OCI-LY7 (cell line): ENCODE measurements at regions not wholly inside any gene's neighbourhood (a gene's known extent, or its start where the extent isn't known, plus 50 kb on each side); places are given as distances from the start of the nearest gene placed in this dataset.

ENCODE experiments used
- BruUV-seq: library from RNA; stranded (reverse); fragments of 400-500 nt; replicated peaks from 2 replicates; lab custom pipeline; 2021; lab: Mats Ljungman, UMichigan
- CTCF ChIA-PET: fragments of 300-600 bp; sonication (Branson Sonifier 250); formaldehyde crosslinking; loops from one replicate; lab custom pipeline; 2022; ENCODE audit warnings: antibody characterized with exemption; ENCODE audit not compliant: unreplicated experiment; lab: Charles Lee
- POLR2A ChIA-PET: fragments of 300-600 bp; sonication (Branson Sonifier 250); formaldehyde crosslinking; loops from one replicate; lab custom pipeline; 2022; ENCODE audit warnings: antibody characterized with exemption; lab: Charles Lee
- DNase-seq: peaks from one replicate; pipeline ENCODE4 v3.0.0-alpha.2; 2015; ENCODE audit warnings: low spot score
- H2AFZ ChIP-seq: fragments of 200-600 bp; sonication (generic), shearing (Covaris generic); 2 replicates; pipeline ENCODE4 v1.6.1; 2014; ENCODE audit warnings: mild to moderate bottlenecking, antibody characterized with exemption, low read length, moderate library complexity
- H3K27ac ChIP-seq: fragments of 200-600 bp; sonication (generic); 2 replicates; pipeline ENCODE4 v1.5.1; 2014; ENCODE audit warnings: mixed run types, low read depth, mild to moderate bottlenecking, moderate library complexity, low read length, inconsistent platforms; ENCODE audit not compliant: poor library complexity, severe bottlenecking
- H3K36me3 ChIP-seq: fragments of 200-600 bp; sonication (generic); 2 replicates; pipeline ENCODE4 v1.6.1; 2014; ENCODE audit warnings: mild to moderate bottlenecking, antibody characterized with exemption, low read length, moderate library complexity, mixed read lengths; ENCODE audit not compliant: insufficient read depth
- H3K4me1 ChIP-seq: fragments of 200-600 bp; sonication (generic); 2 replicates; pipeline ENCODE4 v1.5.1; 2014; ENCODE audit warnings: mild to moderate bottlenecking, low read length; ENCODE audit not compliant: insufficient read depth, poor library complexity, severe bottlenecking
- H3K4me2 ChIP-seq: fragments of 200-600 bp; sonication (generic); 2 replicates; pipeline ENCODE4 v1.6.1; 2014; ENCODE audit warnings: mild to moderate bottlenecking, low read length
- H3K4me3 ChIP-seq: fragments of 200-600 bp; sonication (generic); 2 replicates; pipeline ENCODE4 v1.5.1; 2014; ENCODE audit warnings: mild to moderate bottlenecking, low read depth, low read length; ENCODE audit not compliant: poor library complexity, severe bottlenecking
- H3K79me2 ChIP-seq: fragments of 200-600 bp; sonication (generic); 2 replicates; pipeline ENCODE4 v1.6.1; 2016; ENCODE audit warnings: low read depth, mild to moderate bottlenecking, low read length, moderate library complexity, mixed read lengths; ENCODE audit not compliant: insufficient read depth
- H3K9me2 ChIP-seq: fragments of 200-600 bp; sonication (generic); 2 replicates; pipeline ENCODE4 v1.6.1; 2016; ENCODE audit warnings: mild to moderate bottlenecking, low read length, mixed read lengths; ENCODE audit not compliant: insufficient read depth
- H3K9me3 ChIP-seq: fragments of 200-600 bp; sonication (generic); 2 replicates; pipeline ENCODE4 v1.6.1; 2014; ENCODE audit warnings: mild to moderate bottlenecking, mixed run types, low read length, mixed read lengths
- H4K20me1 ChIP-seq: fragments of 200-600 bp; sonication (generic); 2 replicates; pipeline ENCODE4 v1.6.1; 2014; ENCODE audit warnings: mild to moderate bottlenecking, antibody characterized with exemption, low read length, moderate library complexity, mixed read lengths; ENCODE audit not compliant: insufficient read depth
- EZH2phosphoT487 ChIP-seq: fragments of 200-600 bp; sonication (generic); IDR thresholded peaks from 2 replicates; pipeline ENCODE4 v1.6.1; 2018; ENCODE audit warnings: low read depth, borderline replicate concordance, mild to moderate bottlenecking, mixed run types, antibody characterized with exemption, low read length, moderate library complexity, mixed read lengths
- intact Hi-C: fragments of 100-400 bp; cut with micrococcal nuclease; formaldehyde crosslinking; loops from one replicate; pipeline ENCODE4 v1.10.0; 2022; ENCODE audit not compliant: unreplicated experiment
- TF ChIP-seq, protein P1 (sequence below): fragments of 200-600 bp; sonication (generic); conservative IDR thresholded peaks from 2 replicates; pipeline ENCODE4 v1.5.1; 2014; ENCODE audit warnings: mild to moderate bottlenecking, antibody characterized with exemption, low read length, moderate library complexity, mixed read lengths

DNA sequence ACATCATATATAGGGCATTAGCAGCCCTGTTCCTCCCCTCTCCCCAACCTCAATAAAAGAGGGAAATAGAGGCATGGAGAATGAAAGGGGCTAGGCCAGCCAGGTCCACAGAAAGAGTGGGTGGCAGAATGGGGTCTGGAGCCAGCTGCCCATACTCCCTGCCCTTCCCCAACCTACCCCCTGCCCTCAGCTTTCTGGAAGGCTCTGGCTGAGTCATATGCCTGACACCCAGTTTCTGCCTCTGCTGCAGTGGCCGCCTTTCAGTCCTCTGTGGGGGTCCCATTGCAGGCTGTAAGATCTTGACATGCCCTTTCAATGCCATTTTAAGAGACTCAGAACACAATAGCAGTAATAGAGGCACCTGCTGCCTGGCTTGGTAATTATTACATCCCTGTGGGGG, 95.7 kb downstream of the LINGO1 start:
- TF ChIP-seq, protein P1, sequence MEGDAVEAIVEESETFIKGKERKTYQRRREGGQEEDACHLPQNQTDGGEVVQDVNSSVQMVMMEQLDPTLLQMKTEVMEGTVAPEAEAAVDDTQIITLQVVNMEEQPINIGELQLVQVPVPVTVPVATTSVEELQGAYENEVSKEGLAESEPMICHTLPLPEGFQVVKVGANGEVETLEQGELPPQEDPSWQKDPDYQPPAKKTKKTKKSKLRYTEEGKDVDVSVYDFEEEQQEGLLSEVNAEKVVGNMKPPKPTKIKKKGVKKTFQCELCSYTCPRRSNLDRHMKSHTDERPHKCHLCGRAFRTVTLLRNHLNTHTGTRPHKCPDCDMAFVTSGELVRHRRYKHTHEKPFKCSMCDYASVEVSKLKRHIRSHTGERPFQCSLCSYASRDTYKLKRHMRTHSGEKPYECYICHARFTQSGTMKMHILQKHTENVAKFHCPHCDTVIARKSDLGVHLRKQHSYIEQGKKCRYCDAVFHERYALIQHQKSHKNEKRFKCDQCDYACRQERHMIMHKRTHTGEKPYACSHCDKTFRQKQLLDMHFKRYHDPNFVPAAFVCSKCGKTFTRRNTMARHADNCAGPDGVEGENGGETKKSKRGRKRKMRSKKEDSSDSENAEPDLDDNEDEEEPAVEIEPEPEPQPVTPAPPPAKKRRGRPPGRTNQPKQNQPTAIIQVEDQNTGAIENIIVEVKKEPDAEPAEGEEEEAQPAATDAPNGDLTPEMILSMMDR, result no peak
- no peak for TF ChIP-seq EZH2phosphoT487
- BruUV-seq, result no TSS peak
- no peak for DNase-seq
- H3K9me2 ChIP-seq, result no peaks in the 10 kb centered on the region
- no peaks in the 10 kb centered on the region for H3K79me2 ChIP-seq
- peak overlapping the region; percentile 93 for H3K27ac ChIP-seq
- no peaks in the 10 kb centered on the region for H4K20me1 ChIP-seq
- peak overlapping the region; percentile 93 for H3K4me2 ChIP-seq
- ChIA-PET CTCF (no interaction called here), POLR2A (interaction anchor here (0.9 to 1.3 kb wide), 3 partner anchors 28 to 587 kb away, joined by 3 to 6 read pairs (median 4); no protein-coding TSS in a partner anchor)
- H2AFZ ChIP-seq, result peak overlapping the region; percentile 91; the same call in 1 of the 2 replicates
- intact Hi-C loops, result no loop called here
- peaks cover 51% of the 10 kb centered on the region for H3K4me1 ChIP-seq
- H3K4me3 ChIP-seq, result peak overlapping the region; percentile 58
- no peaks in the 10 kb centered on the region for H3K9me3 ChIP-seq
- no peaks in the 10 kb centered on the region for H3K36me3 ChIP-seq

DNA sequence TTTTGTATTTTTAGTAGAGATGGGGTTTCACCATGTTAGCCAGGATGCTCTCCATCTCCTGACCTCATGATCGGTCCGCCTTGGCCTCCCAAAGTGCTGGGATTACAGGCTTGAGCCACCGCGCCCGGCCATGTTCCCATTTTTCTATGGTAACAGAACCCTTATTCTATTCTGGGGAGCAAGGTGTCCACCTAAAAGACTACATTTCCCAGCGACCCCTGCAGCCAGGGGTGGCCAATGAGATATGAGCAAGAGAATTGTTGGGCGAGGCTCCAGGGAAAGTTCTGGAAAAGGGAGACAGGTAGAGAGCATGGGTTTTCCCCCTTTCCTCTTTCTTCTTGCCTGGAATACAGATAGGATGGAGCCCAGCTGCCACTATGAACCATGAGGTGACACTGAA, 96.9 kb downstream of the LINGO1 start:
- H3K4me3 ChIP-seq, result no peak overlapping the region
- ChIA-PET POLR2A (interaction anchor here (0.7 to 1.3 kb wide), 2 partner anchors 349 to 469 kb away, joined by 4 read pairs; no protein-coding TSS in a partner anchor), CTCF (interaction anchor here (0.9 kb wide), 1 partner anchor 14 kb away, joined by 3 read pairs; no protein-coding TSS in a partner anchor)
- H3K36me3 ChIP-seq, result no peaks in the 10 kb centered on the region
- H4K20me1 ChIP-seq, result no peaks in the 10 kb centered on the region
- TF ChIP-seq, protein P1, result no peak
- TF ChIP-seq EZH2phosphoT487, result no peak
- H3K27ac ChIP-seq, result no peak overlapping the region
- H3K9me2 ChIP-seq, result no peaks in the 10 kb centered on the region
- no peaks in the 10 kb centered on the region for H3K9me3 ChIP-seq
- peaks cover 49% of the 10 kb centered on the region for H3K4me1 ChIP-seq
- peak; percentile 19 for DNase-seq
- no peaks in the 10 kb centered on the region for H3K79me2 ChIP-seq
- H2AFZ ChIP-seq, result peak overlapping the region; percentile 65; the same call in 1 of the 2 replicates
- peak overlapping the region; percentile 93; the same call in 1 of the 2 replicates for H3K4me2 ChIP-seq
- BruUV-seq, result no TSS peak
- intact Hi-C loops, result no loop called here
